ENCODE measurements at regions not wholly inside any gene's neighbourhood (a gene's known extent, or its start where the extent isn't known, plus 50 kb on each side); places are given as distances from the start of the nearest gene placed in this dataset.
"Not testable (repeated sequence)": the region's sequence is repeated elsewhere in the genome, so short reads cannot be mapped to it uniquely, and the experiment has no call there.

DNA sequence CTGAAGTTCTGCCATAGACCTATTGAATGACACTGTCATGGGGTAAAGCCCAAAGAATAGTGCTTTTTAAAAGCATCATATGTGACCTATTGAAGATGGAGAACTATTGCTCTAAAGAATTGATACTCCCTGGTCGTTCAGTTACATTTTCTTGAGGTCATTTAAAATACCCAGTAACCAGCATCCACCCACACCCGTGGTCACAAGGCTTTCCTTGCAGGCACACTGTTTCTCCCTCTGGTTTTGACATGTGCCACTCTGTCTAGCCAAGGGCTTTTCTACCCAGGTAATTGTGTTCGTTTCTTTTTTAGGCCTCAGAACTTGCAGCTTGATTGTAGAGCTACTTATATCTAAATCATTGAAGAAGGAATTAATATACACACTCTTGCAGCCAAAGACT lies 68.3 kb upstream of the LYZL2 start:
- no peak for DNase-seq
- POLR2A ChIA-PET = no interaction called here
- peaks cover 81% of the 10 kb centered on the region for H3K4me1 Mint-ChIP-seq (ENCODE audit: low read depth)

DNA sequence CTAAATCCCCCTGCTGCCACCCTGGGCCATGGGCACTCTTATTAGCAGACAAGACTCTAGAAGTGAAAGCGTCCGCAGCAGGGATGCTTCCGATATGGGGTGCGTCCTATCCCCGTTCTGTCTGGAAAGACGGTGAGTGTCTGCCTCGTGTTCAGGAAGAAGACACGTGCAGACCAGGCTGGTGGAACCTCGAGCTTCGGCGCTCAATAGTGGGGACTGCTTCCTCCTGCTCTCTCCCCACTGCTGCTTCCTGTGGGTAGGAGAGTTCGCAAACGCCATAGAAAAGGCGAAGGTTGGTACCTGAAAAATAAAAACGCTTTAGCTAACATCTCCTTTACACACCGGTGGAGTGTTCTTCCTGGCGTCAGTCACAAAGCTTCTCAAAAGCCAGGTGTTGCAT lies 67.7 kb upstream of the LYZL2 start:
- POLR2A ChIA-PET; ATAC-seq; H3K27me3 Mint-ChIP-seq (ENCODE audit: low read depth); H3K9me3 Mint-ChIP-seq (ENCODE audit: insufficient read depth); DNase-seq: not testable (repeated sequence)
- Mint-ChIP-seq H3K36me3 (ENCODE audit: low read depth) (peaks cover 14% of the 10 kb centered on the region), H3K27ac (peak overlapping the region; percentile 77), H3K4me3 (peak overlapping the region; percentile 20), H3K4me1 (ENCODE audit: low read depth) (peaks cover 75% of the 10 kb centered on the region)
- CTCF ChIA-PET = interaction anchor here (1.7 to 2.5 kb wide), 2 partner anchors 10 to 12 kb away, joined by 6 to 13 read pairs; no protein-coding TSS in a partner anchor

More for the DNA sequence above, 68.3 kb upstream of the LYZL2 start:
- Mint-ChIP-seq H3K4me3 (no peak overlapping the region), H3K27ac (peak overlapping the region; percentile 77), H3K36me3 (ENCODE audit: low read depth) (peaks cover 19% of the 10 kb centered on the region), H3K27me3 (ENCODE audit: low read depth) (no peaks in the 10 kb centered on the region), H3K9me3 (ENCODE audit: insufficient read depth) (no peaks in the 10 kb centered on the region)
- no peak for ATAC-seq
- CTCF ChIA-PET = interaction anchor here (0.8 to 2.5 kb wide), 2 partner anchors 10 to 11 kb away, joined by 3 to 13 read pairs; no protein-coding TSS in a partner anchor

DNA sequence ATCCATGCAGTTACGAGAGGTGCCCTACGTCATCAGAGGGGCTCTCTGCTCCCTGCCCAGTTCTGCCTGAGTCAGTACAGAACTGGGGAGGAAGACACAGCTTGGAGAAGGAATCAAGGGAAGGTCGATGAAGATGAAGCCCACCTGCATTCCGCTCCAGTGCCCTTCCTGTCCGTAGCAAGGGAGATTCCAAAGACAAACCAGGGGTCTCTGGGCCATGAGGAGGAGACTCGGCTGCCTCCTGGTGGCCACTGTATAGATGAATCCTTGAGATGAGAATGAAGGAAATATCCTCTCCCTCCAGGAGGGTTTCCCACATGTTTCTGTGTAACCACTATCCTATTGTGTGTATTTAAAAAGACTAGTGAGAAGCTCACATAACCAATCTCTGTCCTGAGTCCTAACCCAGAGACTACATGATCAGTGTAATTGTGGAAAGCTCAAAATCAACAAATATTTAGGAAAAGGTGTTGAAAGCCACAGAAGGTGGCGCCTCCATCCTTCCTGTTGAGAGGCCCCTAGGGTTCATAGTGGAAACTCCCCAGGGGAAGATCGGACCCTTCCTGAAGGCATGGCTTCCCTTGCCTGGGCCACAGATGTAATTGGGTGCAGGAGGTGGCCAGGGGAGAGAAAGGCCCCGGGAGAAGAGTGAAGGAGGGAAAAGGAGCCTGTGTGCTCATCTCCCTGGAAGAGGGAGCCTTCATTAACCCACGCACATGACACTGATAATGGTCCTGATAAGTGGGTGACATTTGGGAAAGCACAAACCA lies 67.0 kb upstream of the LYZL2 start:
- H3K27me3 Mint-ChIP-seq (ENCODE audit: low read depth); H3K4me3 Mint-ChIP-seq; ATAC-seq; DNase-seq; H3K9me3 Mint-ChIP-seq (ENCODE audit: insufficient read depth): not testable (repeated sequence)
- Mint-ChIP-seq H3K27ac (peak overlapping the region; percentile 84), H3K36me3 (ENCODE audit: low read depth) (peaks cover 14% of the 10 kb centered on the region), H3K4me1 (ENCODE audit: low read depth) (peaks cover 70% of the 10 kb centered on the region)
- CTCF ChIA-PET = interaction anchor here (1.0 to 2.7 kb wide), 5 partner anchors 9 to 26 kb away, joined by 3 to 14 read pairs (median 8); no protein-coding TSS in a partner anchor
- POLR2A ChIA-PET = interaction anchor here (1.1 kb wide), 1 partner anchor 9 kb away, joined by 9 read pairs; no protein-coding TSS in a partner anchor

DNA sequence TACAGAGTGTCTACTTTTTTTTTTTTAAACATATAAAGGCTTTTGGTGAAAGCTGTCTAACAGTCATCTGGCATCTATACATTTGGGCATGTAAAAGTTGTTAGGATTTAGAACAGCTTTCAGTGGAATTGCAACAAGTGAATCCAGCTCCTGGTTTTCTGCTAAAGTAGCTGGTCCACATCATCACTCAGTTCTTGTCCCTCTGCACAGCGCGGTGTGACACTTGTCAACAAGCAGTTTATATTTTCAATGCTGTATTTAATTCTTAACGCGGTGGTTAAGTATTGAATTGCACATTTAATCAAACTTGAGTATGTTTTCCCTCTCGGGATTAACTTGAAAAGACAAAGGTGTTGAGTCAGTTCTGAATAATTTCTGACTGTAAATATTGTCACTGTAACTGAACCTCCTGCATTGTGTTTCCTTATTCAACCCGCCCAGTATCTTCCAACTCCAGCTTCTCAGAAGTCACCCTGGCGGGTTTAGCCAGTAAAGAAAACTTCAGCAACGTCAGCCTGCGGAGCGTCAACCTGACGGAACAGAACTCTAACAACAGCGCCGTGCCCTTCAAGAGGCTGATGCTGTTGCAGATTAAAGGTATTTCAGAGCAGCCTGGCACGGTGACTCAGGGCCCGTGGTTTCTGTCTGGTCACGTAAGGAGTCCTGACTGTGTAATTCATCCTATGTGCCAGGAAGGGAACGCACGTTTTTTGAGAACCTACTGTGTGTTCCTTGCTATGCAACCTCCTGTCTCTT lies 66.1 kb upstream of the LYZL2 start:
- ATAC-seq (peak; percentile 84), DNase-seq (peak; percentile 69)
- CTCF ChIA-PET = interaction anchor here (1.0 to 2.7 kb wide), 6 partner anchors 9 to 26 kb away, joined by 3 to 14 read pairs (median 5); no protein-coding TSS in a partner anchor
- H3K9me3 Mint-ChIP-seq (ENCODE audit: insufficient read depth); H3K27me3 Mint-ChIP-seq (ENCODE audit: low read depth): not testable (repeated sequence)
- Mint-ChIP-seq H3K4me3 (peak overlapping the region; percentile 44), H3K4me1 (ENCODE audit: low read depth) (peaks cover 62% of the 10 kb centered on the region), H3K27ac (peak overlapping the region; percentile 84), H3K36me3 (ENCODE audit: low read depth) (peaks cover 14% of the 10 kb centered on the region)
- POLR2A ChIA-PET = interaction anchor here (1.1 to 1.4 kb wide), 2 partner anchors 7 to 10 kb away, joined by 4 to 9 read pairs; no protein-coding TSS in a partner anchor

DNA sequence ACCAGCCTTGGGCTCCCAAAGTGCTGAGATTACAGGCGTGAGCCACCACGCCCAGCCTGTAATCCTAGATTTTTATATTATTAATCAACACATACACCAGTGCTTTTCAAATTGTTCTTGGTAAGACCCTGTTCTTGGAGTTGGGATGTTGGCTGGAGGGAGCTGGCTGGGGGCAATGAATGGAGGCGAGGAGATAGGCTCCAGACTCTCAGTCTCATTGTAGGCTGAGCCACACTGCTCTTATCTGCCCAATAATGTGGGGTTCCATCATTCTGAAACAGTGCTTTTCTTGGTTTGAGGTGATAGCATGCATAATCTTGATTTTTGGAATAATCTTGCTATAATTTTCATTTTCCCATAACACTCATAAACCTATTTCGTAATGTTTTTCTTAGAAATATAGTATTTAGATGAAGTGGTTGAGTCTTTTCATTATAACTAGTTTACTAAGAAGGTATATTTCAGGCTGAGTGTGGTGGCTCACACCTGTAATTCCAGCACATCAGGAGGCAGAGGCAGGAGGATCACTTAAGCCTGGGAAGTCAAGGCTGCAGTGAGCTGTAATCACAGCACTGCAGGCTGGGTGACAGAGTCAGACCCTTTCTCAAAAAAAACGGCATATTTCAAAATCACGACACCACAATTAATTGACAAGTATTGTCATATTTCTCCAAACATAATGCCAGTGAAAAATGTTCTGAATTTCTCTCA lies 65.1 kb upstream of the LYZL2 start:
- POLR2A ChIA-PET = interaction anchor here (1.4 kb wide), 1 partner anchor 8 kb away, joined by 4 read pairs; no protein-coding TSS in a partner anchor
- peaks cover 52% of the 10 kb centered on the region for H3K4me1 Mint-ChIP-seq (ENCODE audit: low read depth)
- no peaks in the 10 kb centered on the region for H3K27me3 Mint-ChIP-seq (ENCODE audit: low read depth)
- CTCF ChIA-PET = interaction anchor here (1.0 to 2.7 kb wide), 5 partner anchors 8 to 27 kb away, joined by 3 to 14 read pairs (median 4); no protein-coding TSS in a partner anchor
- H3K27ac Mint-ChIP-seq = no peak overlapping the region
- peaks cover 14% of the 10 kb centered on the region for H3K36me3 Mint-ChIP-seq (ENCODE audit: low read depth)
- H3K4me3 Mint-ChIP-seq = no peak overlapping the region
- no peaks in the 10 kb centered on the region for H3K9me3 Mint-ChIP-seq (ENCODE audit: insufficient read depth)
- DNase-seq (no peak), ATAC-seq (no peak)

DNA sequence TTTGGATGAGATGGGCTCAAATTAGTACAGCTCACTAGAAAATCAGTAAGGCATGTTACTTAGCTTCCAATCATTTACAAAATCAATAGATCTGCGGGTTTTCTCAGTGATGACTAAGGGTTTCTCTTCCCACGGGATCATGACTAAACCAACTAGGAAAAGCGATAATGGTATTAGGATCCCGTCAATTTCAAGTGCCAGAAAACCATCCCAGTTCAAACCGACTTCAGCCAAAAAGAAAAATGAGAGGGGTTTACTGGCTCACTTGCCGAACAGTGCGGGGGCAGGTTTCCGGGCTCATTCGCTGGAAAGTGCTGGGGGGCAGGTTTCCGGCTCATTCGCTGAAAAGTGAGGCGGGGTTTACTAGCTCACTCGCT lies 62.1 kb upstream of the LYZL2 start:
- peaks cover 6% of the 10 kb centered on the region for H3K27me3 Mint-ChIP-seq (ENCODE audit: low read depth)
- H3K9me3 Mint-ChIP-seq (ENCODE audit: insufficient read depth) = no peaks in the 10 kb centered on the region
- peaks cover 35% of the 10 kb centered on the region for H3K4me1 Mint-ChIP-seq (ENCODE audit: low read depth)
- peaks cover 8% of the 10 kb centered on the region for H3K36me3 Mint-ChIP-seq (ENCODE audit: low read depth)
- ChIA-PET CTCF (interaction anchor here (0.9 to 8.0 kb wide), 5 partner anchors 12 to 52 kb away, joined by 3 to 106 read pairs (median 4); no protein-coding TSS in a partner anchor), POLR2A (interaction anchor here (1.3 kb wide), 1 partner anchor 12 kb away, joined by 4 read pairs; no protein-coding TSS in a partner anchor)
- DNase-seq = no peak
- no peak overlapping the region for H3K4me3 Mint-ChIP-seq
- no peak overlapping the region for H3K27ac Mint-ChIP-seq
- no peak for ATAC-seq

DNA sequence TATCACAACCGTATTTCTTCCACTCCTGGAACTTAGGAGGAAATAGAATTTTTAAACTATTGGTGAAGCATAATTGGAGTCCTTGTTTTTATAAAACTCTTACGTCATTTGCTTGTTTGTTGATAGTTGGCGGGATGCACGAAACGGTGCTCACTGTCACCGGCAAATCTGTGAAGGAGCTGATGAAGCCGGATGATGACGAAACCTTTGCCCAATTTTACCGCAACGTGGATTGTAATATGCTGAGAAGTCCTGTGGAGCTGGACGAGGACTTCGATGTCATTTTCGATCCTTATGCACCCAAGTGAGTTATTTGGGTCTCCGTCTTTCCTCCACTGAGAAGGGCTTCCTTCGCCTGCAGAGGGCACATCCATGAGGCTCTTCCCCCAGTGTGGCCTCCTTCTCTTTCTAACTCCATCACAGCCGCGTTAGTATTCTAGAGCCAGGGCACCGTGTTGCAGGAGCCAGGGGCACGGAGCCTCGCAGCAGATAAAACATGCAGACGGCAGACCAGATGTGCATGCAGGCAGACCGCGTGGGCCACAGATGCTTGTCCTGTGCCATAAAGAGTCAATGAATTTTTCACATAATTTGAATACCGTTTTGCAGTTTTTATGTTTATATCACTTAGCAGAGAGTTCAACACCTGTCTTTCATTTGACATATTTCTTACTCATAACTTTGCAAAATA lies 61.5 kb upstream of the LYZL2 start:
- ChIA-PET POLR2A (interaction anchor here (0.7 to 1.3 kb wide), 2 partner anchors 10 to 13 kb away, joined by 3 to 4 read pairs; no protein-coding TSS in a partner anchor), CTCF (interaction anchor here (0.9 to 8.0 kb wide), 6 partner anchors 18 to 52 kb away, joined by 3 to 106 read pairs (median 4); no protein-coding TSS in a partner anchor)
- peaks cover 30% of the 10 kb centered on the region for H3K4me1 Mint-ChIP-seq (ENCODE audit: low read depth)
- not testable (repeated sequence) for ATAC-seq; H3K9me3 Mint-ChIP-seq (ENCODE audit: insufficient read depth); H3K4me3 Mint-ChIP-seq; H3K27me3 Mint-ChIP-seq (ENCODE audit: low read depth); DNase-seq; H3K36me3 Mint-ChIP-seq (ENCODE audit: low read depth); H3K27ac Mint-ChIP-seq

DNA sequence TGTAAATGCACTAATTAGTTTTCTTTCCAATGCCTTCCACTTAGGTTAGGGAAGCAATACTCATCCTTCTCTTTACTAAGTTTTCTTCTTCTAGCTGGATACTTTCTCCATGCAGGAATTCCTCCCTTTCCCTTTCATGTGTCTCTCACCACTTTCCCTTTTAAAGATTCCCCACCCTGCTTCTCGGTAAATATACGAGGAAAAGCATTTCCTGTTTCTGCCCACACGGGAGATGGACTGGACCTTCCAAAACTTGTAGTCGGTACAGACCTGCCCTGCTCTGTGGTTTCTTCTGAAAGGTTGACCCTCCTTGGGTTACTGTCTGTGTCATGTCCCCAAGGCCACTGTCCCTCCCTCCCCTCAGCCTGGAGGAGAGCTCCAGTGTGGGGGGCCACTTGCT lies 58.9 kb upstream of the LYZL2 start:
- Mint-ChIP-seq H3K27me3 (ENCODE audit: low read depth) (peaks cover 16% of the 10 kb centered on the region), H3K4me3 (no peak overlapping the region), H3K36me3 (ENCODE audit: low read depth) (no peaks in the 10 kb centered on the region), H3K4me1 (ENCODE audit: low read depth) (peaks cover 23% of the 10 kb centered on the region), H3K27ac (no peak overlapping the region), H3K9me3 (ENCODE audit: insufficient read depth) (no peaks in the 10 kb centered on the region)
- ChIA-PET POLR2A (interaction anchor here (1.1 kb wide), 1 partner anchor 29 kb away, joined by 6 read pairs; no protein-coding TSS in a partner anchor), CTCF (interaction anchor here (0.9 to 8.0 kb wide), 22 partner anchors 7 to 1080 kb away, joined by 3 to 106 read pairs (median 8); partner anchors contain the start of gene ZNF438)
- DNase-seq (no peak), ATAC-seq (no peak)

DNA sequence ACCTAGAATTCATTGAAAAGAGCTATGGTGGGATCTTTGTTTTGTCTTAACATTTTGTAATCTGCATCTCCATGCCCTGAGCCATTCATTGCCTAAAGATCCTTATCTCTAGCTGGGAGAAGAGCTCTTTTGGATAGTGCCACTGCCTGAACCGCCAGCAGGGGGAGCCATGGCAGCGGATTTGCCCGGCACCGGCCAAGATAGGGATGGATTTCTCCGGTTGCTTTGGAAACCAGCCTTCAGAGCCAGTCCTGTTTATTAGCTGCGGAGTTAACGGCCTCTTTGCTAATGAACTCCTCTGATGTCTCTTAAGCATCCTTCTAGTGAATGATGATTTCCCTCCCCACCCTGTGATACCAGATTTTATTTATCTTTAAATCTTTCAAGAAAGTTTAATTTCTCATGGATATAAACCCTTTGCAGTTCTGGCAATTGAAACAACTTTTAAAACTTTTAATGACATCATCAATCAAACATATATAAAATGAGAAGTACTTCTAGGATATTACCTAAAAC lies 58.2 kb upstream of the LYZL2 start:
- ATAC-seq (peak; percentile 86), DNase-seq (peak; percentile 84)
- no peaks in the 10 kb centered on the region for H3K9me3 Mint-ChIP-seq (ENCODE audit: insufficient read depth)
- H3K36me3 Mint-ChIP-seq (ENCODE audit: low read depth) = no peaks in the 10 kb centered on the region
- CTCF ChIA-PET = interaction anchor here (0.6 to 8.0 kb wide), 41 partner anchors 7 to 1363 kb away, joined by 3 to 106 read pairs (median 4); partner anchors contain the start of gene ZNF438
- H3K27me3 Mint-ChIP-seq (ENCODE audit: low read depth) = peaks cover 16% of the 10 kb centered on the region
- no peak overlapping the region for H3K4me3 Mint-ChIP-seq
- peaks cover 29% of the 10 kb centered on the region for H3K4me1 Mint-ChIP-seq (ENCODE audit: low read depth)
- H3K27ac Mint-ChIP-seq = no peak overlapping the region
- POLR2A ChIA-PET = interaction anchor here (1.1 to 2.3 kb wide), 2 partner anchors 14 to 29 kb away, joined by 6 to 9 read pairs; no protein-coding TSS in a partner anchor

DNA sequence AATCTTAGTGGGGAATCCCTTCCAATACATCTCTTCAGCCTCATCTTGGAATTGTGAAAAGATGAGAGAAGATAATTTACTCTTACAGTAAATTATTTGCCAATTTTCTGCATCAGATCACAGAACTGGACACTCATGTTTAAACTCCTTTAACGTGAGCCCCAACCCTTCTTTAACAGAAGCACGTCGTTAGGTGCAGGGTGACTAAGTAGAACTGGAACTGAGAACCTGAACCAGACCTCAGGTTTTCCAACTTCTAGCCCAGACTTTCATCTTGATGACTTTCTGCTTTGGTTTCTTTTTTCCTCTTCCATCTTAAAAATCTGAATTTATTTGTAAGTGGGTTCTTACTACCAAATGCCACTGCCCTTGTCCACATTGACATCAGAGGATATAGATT lies 57.2 kb upstream of the LYZL2 start:
- Mint-ChIP-seq H3K9me3 (ENCODE audit: insufficient read depth) (no peaks in the 10 kb centered on the region), H3K4me3 (no peak overlapping the region), H3K36me3 (ENCODE audit: low read depth) (no peaks in the 10 kb centered on the region), H3K27ac (no peak overlapping the region), H3K4me1 (ENCODE audit: low read depth) (peaks cover 37% of the 10 kb centered on the region), H3K27me3 (ENCODE audit: low read depth) (peaks cover 17% of the 10 kb centered on the region)
- no peak for ATAC-seq
- ChIA-PET CTCF (interaction anchor here (0.9 to 8.0 kb wide), 23 partner anchors 8 to 1121 kb away, joined by 3 to 106 read pairs (median 8); no protein-coding TSS in a partner anchor), POLR2A (interaction anchor here (0.5 to 2.3 kb wide), 2 partner anchors 15 to 43 kb away, joined by 3 to 9 read pairs; no protein-coding TSS in a partner anchor)
- no peak for DNase-seq
